Lung (tissue), 11 donors: ENCODE measurements at regions not wholly inside any gene's neighbourhood (a gene's known extent, or its start where the extent isn't known, plus 50 kb on each side); places are given as distances from the start of the nearest gene placed in this dataset.

ENCODE experiments used
- ATAC-seq: fragments of 200-7000 bp; cut with Tn5 transposase; one replicate; pipeline ENCODE4 v1.9.1; 2020; ENCODE audit warnings: moderate number of reproducible peaks; ENCODE audit not compliant: insufficient read depth, low FRiP score
- DNase-seq, 3 donors: peaks; one replicate each; pipeline ENCODE4 v3.0.0-alpha.2; 2013 to 2017
- H3K27ac ChIP-seq, 2 donors: one replicate each; pipeline ENCODE4 v1.5.1; 2013; ENCODE audit warnings: mild to moderate bottlenecking in 2 of 2, moderate library complexity in 2 of 2, control low read depth in 1 of 2, inconsistent platforms in 1 of 2, low read depth in 1 of 2, low read length in 1 of 2
- H3K27me3 ChIP-seq, 3 donors: one replicate each; pipeline ENCODE4 v1.5.1; 2013; ENCODE audit warnings: low read length in 2 of 3; ENCODE audit not compliant: control insufficient read depth in 3 of 3, insufficient read depth in 3 of 3
- H3K36me3 ChIP-seq, 4 donors: one replicate each; pipeline ENCODE4 v1.5.1; 2013; ENCODE audit warnings: low read length in 4 of 4, mild to moderate bottlenecking in 1 of 4, moderate library complexity in 1 of 4; ENCODE audit not compliant: control insufficient read depth in 4 of 4, insufficient read depth in 4 of 4
- H3K4me1 ChIP-seq, 5 donors: one replicate each; pipeline ENCODE4 v1.5.1; 2013; ENCODE audit warnings: low read length in 5 of 5, mild to moderate bottlenecking in 2 of 5, moderate library complexity in 1 of 5; ENCODE audit not compliant: control insufficient read depth in 5 of 5, insufficient read depth in 5 of 5
- H3K4me3 ChIP-seq: one replicate; pipeline ENCODE4 v1.5.1; 2013; ENCODE audit warnings: mild to moderate bottlenecking, control low read depth, moderate library complexity
- H3K9ac ChIP-seq, 2 donors: one replicate each; pipeline ENCODE4 v1.5.1; 2013; ENCODE audit warnings: low read length in 2 of 2, control low read depth in 1 of 2; ENCODE audit not compliant: insufficient read depth in 1 of 2
- H3K9me3 ChIP-seq, 4 donors: one replicate each; pipeline ENCODE4 v1.5.1; 2013; ENCODE audit warnings: low read length in 3 of 4, mild to moderate bottlenecking in 1 of 4, moderate library complexity in 1 of 4; ENCODE audit not compliant: control insufficient read depth in 4 of 4, insufficient read depth in 3 of 4
- WGBS, 2 donors: extraction: QIAGEN DNeasy Blood & Tissue Kit; methylation state at CpG; one replicate each; pipeline ENCODE4 v1.1.7; 2013; 5-methylcytosine and 5-hydroxymethylcytosine counted together
- TF ChIP-seq, protein P1 (sequence below): IDR thresholded peaks from 2 replicates; pipeline ENCODE4 v1.5.1; 2012; ENCODE audit warnings: mild to moderate bottlenecking; ENCODE audit errors: control extremely low read depth, extremely low read depth
- donor health status: control.
- donor health status: control.
- donor health status: Bipolar disorder and iron deficiency.
- donor health status: healthy.
- donor health status: DM: yes; HTN: yes; CAD: no.

DNA sequence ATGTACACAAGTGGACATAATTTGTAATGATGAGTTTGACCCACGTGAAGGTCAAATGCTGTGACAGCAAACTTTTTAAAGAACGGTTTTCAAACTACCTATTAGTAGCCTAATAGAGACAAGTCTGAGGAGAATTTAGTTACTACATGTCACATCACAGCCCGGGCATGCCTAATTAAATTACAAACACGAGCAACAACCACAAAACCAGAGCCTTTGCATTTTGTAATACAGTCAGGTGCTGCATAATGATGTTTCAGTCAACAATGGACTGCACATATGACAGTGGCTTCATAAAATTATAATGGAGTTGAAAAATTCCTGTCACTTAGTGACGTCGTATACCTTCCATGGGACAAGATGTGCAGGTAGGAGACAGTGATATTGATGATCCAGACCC, 274.5 kb downstream of the DACT1 start:
- no peaks in the 10 kb centered on the region for H3K9me3 ChIP-seq
- no peak for ATAC-seq
- TF ChIP-seq, protein P1, sequence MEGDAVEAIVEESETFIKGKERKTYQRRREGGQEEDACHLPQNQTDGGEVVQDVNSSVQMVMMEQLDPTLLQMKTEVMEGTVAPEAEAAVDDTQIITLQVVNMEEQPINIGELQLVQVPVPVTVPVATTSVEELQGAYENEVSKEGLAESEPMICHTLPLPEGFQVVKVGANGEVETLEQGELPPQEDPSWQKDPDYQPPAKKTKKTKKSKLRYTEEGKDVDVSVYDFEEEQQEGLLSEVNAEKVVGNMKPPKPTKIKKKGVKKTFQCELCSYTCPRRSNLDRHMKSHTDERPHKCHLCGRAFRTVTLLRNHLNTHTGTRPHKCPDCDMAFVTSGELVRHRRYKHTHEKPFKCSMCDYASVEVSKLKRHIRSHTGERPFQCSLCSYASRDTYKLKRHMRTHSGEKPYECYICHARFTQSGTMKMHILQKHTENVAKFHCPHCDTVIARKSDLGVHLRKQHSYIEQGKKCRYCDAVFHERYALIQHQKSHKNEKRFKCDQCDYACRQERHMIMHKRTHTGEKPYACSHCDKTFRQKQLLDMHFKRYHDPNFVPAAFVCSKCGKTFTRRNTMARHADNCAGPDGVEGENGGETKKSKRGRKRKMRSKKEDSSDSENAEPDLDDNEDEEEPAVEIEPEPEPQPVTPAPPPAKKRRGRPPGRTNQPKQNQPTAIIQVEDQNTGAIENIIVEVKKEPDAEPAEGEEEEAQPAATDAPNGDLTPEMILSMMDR, result no peak
- DNase-seq, result no peak
- peaks cover 0 to 4% (median 0%) of the 10 kb centered on the region in 5 donors for H3K4me1 ChIP-seq
- no peak overlapping the region for H3K9ac ChIP-seq
- 84 to 86% methylated on average over 6 of the region's 6 CpGs for WGBS, 2 donors
- H3K4me3 ChIP-seq, result no peak overlapping the region
- no peaks in the 10 kb centered on the region for H3K27me3 ChIP-seq
- no peaks in the 10 kb centered on the region for H3K36me3 ChIP-seq
- no peak overlapping the region for H3K27ac ChIP-seq

DNA sequence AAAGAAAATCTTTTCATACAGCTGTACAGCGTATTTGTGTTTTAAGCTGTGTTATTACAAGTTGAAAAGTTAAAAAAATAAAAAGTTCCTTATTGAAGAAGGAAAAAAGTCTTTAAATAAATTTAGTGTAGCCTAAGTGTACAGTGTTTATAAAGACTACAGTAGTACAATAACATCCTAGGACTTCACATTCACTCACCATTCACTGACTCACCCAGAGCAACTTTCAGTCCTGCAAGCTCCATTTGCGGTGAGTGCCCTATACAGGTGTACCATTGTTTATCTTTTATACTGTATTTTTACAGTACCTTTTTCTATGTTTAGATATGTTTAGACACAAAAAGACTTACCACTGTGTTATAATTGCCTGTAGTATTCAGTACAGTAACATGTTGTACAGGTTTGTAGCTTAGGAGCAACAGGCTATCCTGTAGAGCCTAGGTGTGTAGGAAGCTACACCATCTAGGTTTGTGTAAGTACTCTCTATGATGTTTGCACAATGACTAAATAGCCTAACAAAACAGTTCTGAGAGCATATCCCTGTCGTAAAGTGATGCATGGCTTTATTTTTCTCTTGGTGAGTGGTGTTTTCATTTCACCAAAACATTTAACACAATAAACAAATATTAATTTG, 275.2 kb downstream of the DACT1 start:
- no peak overlapping the region for H3K27ac ChIP-seq
- ATAC-seq (no peak), DNase-seq (no peak)
- no peaks in the 10 kb centered on the region for H3K27me3 ChIP-seq
- no peaks in the 10 kb centered on the region for H3K9me3 ChIP-seq
- no peak overlapping the region for H3K9ac ChIP-seq
- peaks cover 0 to 4% (median 0%) of the 10 kb centered on the region in 5 donors for H3K4me1 ChIP-seq
- no peak overlapping the region for H3K4me3 ChIP-seq
- TF ChIP-seq, protein P1, result no peak
- 87 to 95% methylated on average over 3 of the region's 3 CpGs for WGBS, 2 donors
- H3K36me3 ChIP-seq, result no peaks in the 10 kb centered on the region

GRCh38 chr14:58914279-58914855, 274.1 kb upstream of the DAAM1 start:
- H3K36me3 ChIP-seq, result no peaks in the 10 kb centered on the region
- ATAC-seq, result no peak
- H3K27ac ChIP-seq, result no peak overlapping the region
- WGBS, 2 donors, result 64 to 78% methylated on average over 10 of the region's 10 CpGs
- H3K4me1 ChIP-seq, result peaks cover 0 to 4% (median 2%) of the 10 kb centered on the region in 5 donors
- H3K4me3 ChIP-seq, result no peak overlapping the region
- peaks cover 0 to 3% (median 0%) of the 10 kb centered on the region in 3 donors for H3K27me3 ChIP-seq
- no peak overlapping the region for H3K9ac ChIP-seq
- DNase-seq, result no peak
- TF ChIP-seq, protein P1, result no peak
- no peaks in the 10 kb centered on the region for H3K9me3 ChIP-seq
